H1 (cell line): ENCODE measurements at regions not wholly inside any gene's neighbourhood (a gene's known extent, or its start where the extent isn't known, plus 50 kb on each side); places are given as distances from the start of the nearest gene placed in this dataset.
A peak's percentile ranks its signal among the peaks of the same experiment; 100 is the strongest.

Experiments used
- CTCF ChIA-PET: fragments of 300-600 bp; sonication (Branson Sonifier 250); formaldehyde crosslinking; loops from one replicate; lab custom pipeline; 2021; ENCODE audit not compliant: partially characterized antibody; lab: Charles Lee
- POLR2A ChIA-PET: fragments of 300-600 bp; sonication (Branson Sonifier 250); formaldehyde crosslinking; loops from one replicate; lab custom pipeline; 2021; ENCODE audit warnings: inconsistent platforms; ENCODE audit not compliant: partially characterized antibody; lab: Charles Lee
- DNase-seq, 2 experiments: peaks; one replicate each; pipeline versions ENCODE4 v3.0.0 to v3.0.0-alpha.2; 2010 to 2022; ENCODE audit warnings: low spot score in 2 of 2, low read depth in 1 of 2, mixed read lengths in 1 of 2
- FAIRE-seq: peaks from 2 replicates; lab custom pipeline; 2011; peaks lifted over from hg19 to GRCh38; lab: Jason Lieb, UNC
- H2AFZ ChIP-seq: 2 replicates; pipeline ENCODE4 v1.8.1; 2012; ENCODE audit warnings: low read length, inconsistent platforms
- H2AK5ac ChIP-seq: 2 replicates; pipeline ENCODE4 v1.6.1; 2013; ENCODE audit warnings: low read depth, low read length
- H2BK120ac ChIP-seq: replicated peaks from 2 replicates; pipeline ENCODE3; 2013; ENCODE audit warnings: low read depth, low read length, inconsistent platforms
- H2BK12ac ChIP-seq: 2 replicates; pipeline ENCODE4 v1.6.1; 2013; ENCODE audit warnings: low read depth, low read length
- H2BK15ac ChIP-seq: 2 replicates; pipeline ENCODE4 v1.6.1; 2013; ENCODE audit warnings: low read length
- H2BK20ac ChIP-seq: 2 replicates; pipeline ENCODE4 v1.6.1; 2013; ENCODE audit warnings: low read length
- H2BK5ac ChIP-seq: 2 replicates; pipeline ENCODE4 v1.6.1; 2013; ENCODE audit warnings: low read depth, low read length
- H3K14ac ChIP-seq: 2 replicates; pipeline ENCODE4 v1.6.1; 2013; ENCODE audit warnings: inconsistent platforms; ENCODE audit not compliant: insufficient read length
- H3K18ac ChIP-seq: 2 replicates; pipeline ENCODE4 v1.6.1; 2013; ENCODE audit warnings: low read length; ENCODE audit errors: extremely low read depth
- H3K23ac ChIP-seq: 2 replicates; pipeline ENCODE4 v1.6.1; 2013; ENCODE audit warnings: inconsistent platforms; ENCODE audit not compliant: insufficient read length
- H3K23me2 ChIP-seq: 2 replicates; pipeline ENCODE4 v1.6.1; 2013; ENCODE audit warnings: low read depth, low read length
- H3K27ac ChIP-seq: 2 replicates; pipeline ENCODE4 v1.6.1; 2011; ENCODE audit warnings: low read depth, low read length, inconsistent platforms
- H3K27me3 ChIP-seq, 4 experiments: replicated peaks in 1 of 4; 1 replicate in 1 of 4; 2 replicates in 3 of 4; pipeline versions ENCODE4 v1.6.1 to v1.8.1; 2011 to 2013; ENCODE audit warnings: low read length in 3 of 4, mild to moderate bottlenecking in 3 of 4, inconsistent platforms in 2 of 4, mixed read lengths in 2 of 4, moderate library complexity in 1 of 4; ENCODE audit not compliant: control insufficient read depth in 3 of 4, insufficient read depth in 3 of 4; ENCODE audit errors: extremely low read depth in 1 of 4
- H3K36me3 ChIP-seq, 4 experiments: 2 replicates each; pipeline versions ENCODE4 v1.6.1 to v1.8.1; 2011 to 2013; ENCODE audit warnings: mild to moderate bottlenecking in 4 of 4, low read length in 3 of 4, moderate library complexity in 2 of 4, control low read depth in 1 of 4, inconsistent platforms in 1 of 4; ENCODE audit not compliant: insufficient read depth in 4 of 4, control insufficient read depth in 2 of 4
- H3K4ac ChIP-seq: replicated peaks from 2 replicates; pipeline ENCODE3; 2013; ENCODE audit warnings: low read length, low read depth, mixed read lengths, inconsistent platforms; ENCODE audit not compliant: insufficient read length
- H3K4me1 ChIP-seq, 4 experiments: replicated peaks in 1 of 4; 1 replicate in 1 of 4; 2 replicates in 3 of 4; pipeline versions ENCODE4 v1.6.1 to v1.8.1; 2011 to 2013; ENCODE audit warnings: low read length in 3 of 4, inconsistent platforms in 2 of 4, mixed read lengths in 1 of 4; ENCODE audit not compliant: insufficient read depth in 4 of 4, control insufficient read depth in 3 of 4
- H3K4me2 ChIP-seq, 2 experiments: 2 replicates each; pipeline versions ENCODE4 v1.6.1 to v1.8.1; 2011 to 2013; ENCODE audit warnings: low read depth in 2 of 2, low read length in 2 of 2, control low read depth in 1 of 2, inconsistent platforms in 1 of 2, mild to moderate bottlenecking in 1 of 2; ENCODE audit not compliant: insufficient read depth in 1 of 2
- H3K4me3 ChIP-seq, 4 experiments: fragments of 200-600, 300-600 bp in 1 of 4; sonication (generic), shearing (Covaris generic), sonication (Bioruptor Twin) in 1 of 4; 2 replicates each; pipeline versions ENCODE4 v1.5.1 to v1.8.1; 2011 to 2016; ENCODE audit warnings: low read length in 4 of 4, low read depth in 3 of 4, control low read depth in 2 of 4, inconsistent platforms in 2 of 4, mild to moderate bottlenecking in 2 of 4, mixed read lengths in 1 of 4, moderate library complexity in 1 of 4; ENCODE audit not compliant: insufficient read depth in 2 of 4; ENCODE audit errors: extremely low read depth in 1 of 4
- H3K56ac ChIP-seq: replicated peaks from 2 replicates; pipeline ENCODE3; 2013; ENCODE audit warnings: low read depth, mild to moderate bottlenecking, mixed read lengths, low read length, inconsistent platforms; ENCODE audit not compliant: insufficient read length
- H3K79me1 ChIP-seq: 2 replicates; pipeline ENCODE4 v1.6.1; 2013; ENCODE audit warnings: low read depth, low read length, control low read depth
- H3K79me2 ChIP-seq, 2 experiments: 2 replicates each; pipeline versions ENCODE4 v1.6.1 to v1.8.1; 2012 to 2013; ENCODE audit warnings: low read length in 2 of 2, mild to moderate bottlenecking in 2 of 2, inconsistent platforms in 1 of 2; ENCODE audit not compliant: insufficient read depth in 2 of 2, control insufficient read depth in 1 of 2
- H3K9ac ChIP-seq, 4 experiments: replicated peaks in 1 of 4; 1 replicate in 1 of 4; 2 replicates in 3 of 4; pipeline versions ENCODE4 v1.6.1 to v1.8.1; 2011 to 2013; ENCODE audit warnings: low read depth in 3 of 4, low read length in 3 of 4, control low read depth in 2 of 4, mild to moderate bottlenecking in 2 of 4, moderate library complexity in 2 of 4, inconsistent platforms in 1 of 4; ENCODE audit errors: extremely low read depth in 1 of 4
- H3K9me3 ChIP-seq, 2 experiments: 2 replicates each; pipeline versions ENCODE4 v1.6.1 to v1.8.1; 2012 to 2013; ENCODE audit warnings: mild to moderate bottlenecking in 2 of 2, moderate library complexity in 2 of 2, control low read depth in 1 of 2, inconsistent platforms in 1 of 2, low read depth in 1 of 2, low read length in 1 of 2, mixed read lengths in 1 of 2; ENCODE audit not compliant: insufficient read depth in 2 of 2
- H4K20me1 ChIP-seq, 2 experiments: replicated peaks in 1 of 2; 2 replicates each; pipeline versions ENCODE3 to v1.8.1; 2011 to 2013; ENCODE audit warnings: inconsistent platforms in 2 of 2, low read length in 2 of 2, mild to moderate bottlenecking in 1 of 2; ENCODE audit not compliant: insufficient read depth in 2 of 2, control insufficient read depth in 1 of 2
- H4K5ac ChIP-seq: 2 replicates; pipeline ENCODE4 v1.6.1; 2013; ENCODE audit warnings: low read length, low read depth, mixed read lengths, inconsistent platforms; ENCODE audit not compliant: insufficient read length
- H4K8ac ChIP-seq: 2 replicates; pipeline ENCODE4 v1.8.0; 2013; ENCODE audit warnings: mild to moderate bottlenecking, moderate library complexity, low read length, inconsistent platforms; ENCODE audit not compliant: insufficient read depth; ENCODE audit errors: extremely low read depth
- H4K91ac ChIP-seq: replicated peaks from 2 replicates; pipeline ENCODE3; 2013; ENCODE audit warnings: low read length, mixed read lengths, inconsistent platforms; ENCODE audit not compliant: insufficient read length
- KDM5A ChIP-seq: fragments of 200-600 bp; IDR thresholded peaks from 2 replicates; pipeline ENCODE4 v1.7.1; 2012; ENCODE audit warnings: mild to moderate bottlenecking, low read length, inconsistent platforms, mixed read lengths
- RAD21 ChIP-seq, 2 experiments: IDR thresholded peaks in 1 of 2; conservative IDR thresholded peaks in 1 of 2; 2 replicates each; pipeline ENCODE4 v1.6.1; 2011; ENCODE audit warnings: low read depth in 2 of 2, low read length in 2 of 2, improper control_type of control experiment in 1 of 2, inconsistent platforms in 1 of 2, mild to moderate bottlenecking in 1 of 2, moderate library complexity in 1 of 2
- WGBS, 2 experiments: shearing (Covaris generic) in 1 of 2; methylation state at CpG; one replicate each; pipeline versions ENCODE4 v1.1.6 to v1.1.7; 2013 to 2015; ENCODE audit warnings: low lambda C conversion rate in 2 of 2, mixed read lengths in 2 of 2, inconsistent platforms in 1 of 2, low coverage in 1 of 2, missing lambda C conversion rate in 1 of 2; ENCODE audit not compliant: insufficient replicate concordance in 2 of 2, insufficient coverage in 1 of 2, insufficient read length in 1 of 2; ENCODE audit errors: extremely low coverage in 1 of 2, missing lambda C conversion rate in 1 of 2; 5-methylcytosine and 5-hydroxymethylcytosine counted together
- TF ChIP-seq, protein P1 (sequence below), 3 experiments: IDR thresholded peaks; 1 replicate in 2 of 3; 2 replicates in 1 of 3; pipeline versions ENCODE4 v1.5.1 to v1.6.1; 2011; ENCODE audit warnings: low read length in 3 of 3, mild to moderate bottlenecking in 3 of 3, inconsistent platforms in 2 of 3, low read depth in 1 of 3, moderate library complexity in 1 of 3; ENCODE audit not compliant: insufficient read depth in 1 of 3; ENCODE audit errors: control extremely low read depth in 1 of 3

DNA sequence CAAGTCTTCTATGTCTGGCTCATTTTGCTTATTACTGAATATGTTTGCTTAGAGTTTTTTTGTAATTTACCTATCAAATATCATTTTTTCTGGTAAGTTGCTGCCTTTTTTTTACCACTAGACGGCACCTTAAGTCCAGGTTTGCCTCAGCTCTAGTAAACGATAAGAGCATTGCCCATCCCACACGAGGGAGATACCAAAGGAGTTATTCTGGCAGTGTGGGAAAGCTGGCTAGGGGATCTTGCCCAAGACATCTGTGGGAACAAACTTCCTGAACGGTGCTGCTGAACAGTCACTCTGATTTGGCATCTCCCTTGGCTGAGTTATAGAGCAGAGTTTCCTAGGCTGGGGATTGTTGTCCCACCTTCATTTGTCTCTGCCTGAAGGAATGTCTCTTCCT, 306.4 kb downstream of the COL12A1 start:
- Histone ChIP-seq H3K9ac (no peak overlapping the region), H4K5ac (no peak overlapping the region), H3K27me3 (no peaks in the 10 kb centered on the region), H2BK20ac (no peak overlapping the region), H3K79me2 (no peaks in the 10 kb centered on the region), H3K4me1 (no peaks in the 10 kb centered on the region), H3K56ac (no peak overlapping the region), H2AK5ac (no peak overlapping the region), H2BK120ac (no peak overlapping the region), H2BK12ac (no peak overlapping the region), H3K27ac (no peak overlapping the region), H3K4me2 (no peak overlapping the region), H2AFZ (no peak overlapping the region), H3K23me2 (no peaks in the 10 kb centered on the region), H3K14ac (no peak overlapping the region), H3K79me1 (no peaks in the 10 kb centered on the region), H2BK15ac (no peak overlapping the region), H3K4me3 (no peak overlapping the region), H4K8ac (no peak overlapping the region), H3K4ac (no peak overlapping the region), H3K18ac (no peak overlapping the region), H4K20me1 (no peaks in the 10 kb centered on the region), H3K9me3 (peaks cover 9 to 16% of the 10 kb centered on the region in 2 experiments), H3K23ac (no peak overlapping the region), H2BK5ac (no peak overlapping the region), H3K36me3 (no peaks in the 10 kb centered on the region), H4K91ac (no peak overlapping the region)
- WGBS, 2 experiments = 74% methylated on average over 4 of the region's 4 CpGs; no CpG with 5 or more reads in 1 of the 2 experiments
- TF ChIP-seq, protein P1, sequence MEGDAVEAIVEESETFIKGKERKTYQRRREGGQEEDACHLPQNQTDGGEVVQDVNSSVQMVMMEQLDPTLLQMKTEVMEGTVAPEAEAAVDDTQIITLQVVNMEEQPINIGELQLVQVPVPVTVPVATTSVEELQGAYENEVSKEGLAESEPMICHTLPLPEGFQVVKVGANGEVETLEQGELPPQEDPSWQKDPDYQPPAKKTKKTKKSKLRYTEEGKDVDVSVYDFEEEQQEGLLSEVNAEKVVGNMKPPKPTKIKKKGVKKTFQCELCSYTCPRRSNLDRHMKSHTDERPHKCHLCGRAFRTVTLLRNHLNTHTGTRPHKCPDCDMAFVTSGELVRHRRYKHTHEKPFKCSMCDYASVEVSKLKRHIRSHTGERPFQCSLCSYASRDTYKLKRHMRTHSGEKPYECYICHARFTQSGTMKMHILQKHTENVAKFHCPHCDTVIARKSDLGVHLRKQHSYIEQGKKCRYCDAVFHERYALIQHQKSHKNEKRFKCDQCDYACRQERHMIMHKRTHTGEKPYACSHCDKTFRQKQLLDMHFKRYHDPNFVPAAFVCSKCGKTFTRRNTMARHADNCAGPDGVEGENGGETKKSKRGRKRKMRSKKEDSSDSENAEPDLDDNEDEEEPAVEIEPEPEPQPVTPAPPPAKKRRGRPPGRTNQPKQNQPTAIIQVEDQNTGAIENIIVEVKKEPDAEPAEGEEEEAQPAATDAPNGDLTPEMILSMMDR (IDR thresholded peaks at IDR 0.05; ENCODE audit: control extremely low read depth in 1 of 3, insufficient read depth in 1 of 3, low read depth in 1 of 3, low read length in 3 of 3) = peak in 2 of 3 experiments; percentile 39 to 47; a peak in 3 of 4 replicates
- peak; percentile 70 to 73 for TF ChIP-seq RAD21 (IDR thresholded peaks at IDR 0.05 in 1 of 2, conservative IDR thresholded peaks at IDR 0.05 in 1 of 2; ENCODE audit: low read depth in 2 of 2, low read length in 2 of 2)
- no peak for TF ChIP-seq KDM5A
- ChIA-PET POLR2A (no interaction called here), CTCF (interaction anchor here (3.5 to 3.6 kb wide), 3 partner anchors 305 to 312 kb away, joined by 14 to 17 read pairs (median 17); partner anchors contain the start of gene COL12A1)
- FAIRE-seq = no peak
- DNase-seq = no peak
